ENCODE measurements at regions not wholly inside any gene's neighbourhood (a gene's known extent, or its start where the extent isn't known, plus 50 kb on each side); places are given as distances from the start of the nearest gene placed in this dataset.

DNA sequence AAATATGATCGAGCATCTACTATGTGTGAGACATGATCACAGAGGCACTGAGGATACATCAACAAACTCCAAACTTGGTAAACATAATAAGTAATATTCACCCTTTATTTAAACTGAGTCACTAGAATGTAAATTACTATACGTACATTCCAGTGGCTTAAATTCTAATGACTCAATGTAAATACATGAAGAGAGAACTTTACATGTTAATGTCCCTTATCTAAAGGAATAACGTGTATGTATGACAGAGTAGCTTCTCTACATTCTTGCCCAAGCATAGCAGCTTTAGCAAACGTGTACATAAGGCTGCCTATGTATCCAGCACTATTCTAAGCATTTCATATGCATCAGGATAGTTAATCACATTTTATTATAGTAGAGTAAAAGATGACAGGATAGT, 111.8 kb upstream of the CYYR1 start:
- TF ChIP-seq, protein P1, sequence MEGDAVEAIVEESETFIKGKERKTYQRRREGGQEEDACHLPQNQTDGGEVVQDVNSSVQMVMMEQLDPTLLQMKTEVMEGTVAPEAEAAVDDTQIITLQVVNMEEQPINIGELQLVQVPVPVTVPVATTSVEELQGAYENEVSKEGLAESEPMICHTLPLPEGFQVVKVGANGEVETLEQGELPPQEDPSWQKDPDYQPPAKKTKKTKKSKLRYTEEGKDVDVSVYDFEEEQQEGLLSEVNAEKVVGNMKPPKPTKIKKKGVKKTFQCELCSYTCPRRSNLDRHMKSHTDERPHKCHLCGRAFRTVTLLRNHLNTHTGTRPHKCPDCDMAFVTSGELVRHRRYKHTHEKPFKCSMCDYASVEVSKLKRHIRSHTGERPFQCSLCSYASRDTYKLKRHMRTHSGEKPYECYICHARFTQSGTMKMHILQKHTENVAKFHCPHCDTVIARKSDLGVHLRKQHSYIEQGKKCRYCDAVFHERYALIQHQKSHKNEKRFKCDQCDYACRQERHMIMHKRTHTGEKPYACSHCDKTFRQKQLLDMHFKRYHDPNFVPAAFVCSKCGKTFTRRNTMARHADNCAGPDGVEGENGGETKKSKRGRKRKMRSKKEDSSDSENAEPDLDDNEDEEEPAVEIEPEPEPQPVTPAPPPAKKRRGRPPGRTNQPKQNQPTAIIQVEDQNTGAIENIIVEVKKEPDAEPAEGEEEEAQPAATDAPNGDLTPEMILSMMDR (IDR thresholded peaks at IDR 0.05), result no peak
- TF ChIP-seq POLR2A (IDR thresholded peaks at IDR 0.05), result no peak
- TF ChIP-seq POLR2AphosphoS5 (IDR thresholded peaks at IDR 0.05), result no peak
- TF ChIP-seq EP300 (IDR thresholded peaks at IDR 0.05), result no peak

Measured in upper lobe of left lung (tissue), 4 donors.